Trophoblast cell (in vitro differentiated cells and primary cell): ENCODE measurements at regions not wholly inside any gene's neighbourhood (a gene's known extent, or its start where the extent isn't known, plus 50 kb on each side); places are given as distances from the start of the nearest gene placed in this dataset.

Source experiments
- DNase-seq, 2 donors: peaks; one replicate each; pipeline ENCODE4 v3.0.0-alpha.2; 2016
- H2AFZ ChIP-seq: 2 replicates; pipeline ENCODE4 v1.6.1; 2013; ENCODE audit warnings: low read length, moderate library complexity, mild to moderate bottlenecking; ENCODE audit not compliant: insufficient read depth, poor library complexity
- H2AK5ac ChIP-seq: 2 replicates; pipeline ENCODE4 v1.6.1; 2013; ENCODE audit warnings: mild to moderate bottlenecking, low read length
- H2BK120ac ChIP-seq: 2 replicates; pipeline ENCODE4 v1.6.1; 2013; ENCODE audit warnings: low read length, mild to moderate bottlenecking, moderate library complexity; ENCODE audit not compliant: insufficient read depth, poor library complexity
- H2BK12ac ChIP-seq: 2 replicates; pipeline ENCODE4 v1.6.1; 2013; ENCODE audit warnings: mild to moderate bottlenecking, low read length, moderate library complexity
- H2BK5ac ChIP-seq: 2 replicates; pipeline ENCODE4 v1.6.1; 2013; ENCODE audit warnings: low read length, low read depth, moderate library complexity, mild to moderate bottlenecking; ENCODE audit not compliant: poor library complexity
- H3K14ac ChIP-seq: 2 replicates; pipeline ENCODE4 v1.6.1; 2013; ENCODE audit warnings: mild to moderate bottlenecking, low read length
- H3K18ac ChIP-seq: 2 replicates; pipeline ENCODE4 v1.6.1; 2013; ENCODE audit warnings: mild to moderate bottlenecking, low read length
- H3K23ac ChIP-seq: 2 replicates; pipeline ENCODE4 v1.6.1; 2013; ENCODE audit warnings: low read length
- H3K27ac ChIP-seq: 2 replicates; pipeline ENCODE4 v1.5.1; 2013; ENCODE audit warnings: low read depth, mild to moderate bottlenecking, inconsistent platforms, low read length, moderate library complexity
- H3K27me3 ChIP-seq: 2 replicates; pipeline ENCODE4 v1.6.1; 2013; ENCODE audit warnings: inconsistent platforms, mild to moderate bottlenecking, low read length, moderate library complexity; ENCODE audit not compliant: insufficient read depth
- H3K36me3 ChIP-seq, 2 experiments: 1 replicate in 1 of 2; 2 replicates in 1 of 2; pipeline ENCODE4 v1.6.1; 2013; ENCODE audit warnings: low read length in 2 of 2, mild to moderate bottlenecking in 2 of 2, moderate library complexity in 1 of 2; ENCODE audit not compliant: insufficient read depth in 2 of 2, control insufficient read depth in 1 of 2
- H3K4ac ChIP-seq: 2 replicates; pipeline ENCODE4 v1.6.1; 2013; ENCODE audit warnings: low read depth, mild to moderate bottlenecking, low read length, moderate library complexity
- H3K4me1 ChIP-seq, 2 experiments: 1 replicate in 1 of 2; 2 replicates in 1 of 2; pipeline ENCODE4 v1.6.1; 2013; ENCODE audit warnings: low read length in 2 of 2, mild to moderate bottlenecking in 2 of 2, moderate library complexity in 1 of 2; ENCODE audit not compliant: insufficient read depth in 2 of 2, control insufficient read depth in 1 of 2
- H3K4me2 ChIP-seq: 2 replicates; pipeline ENCODE4 v1.6.1; 2013; ENCODE audit warnings: inconsistent platforms, mild to moderate bottlenecking, low read length, moderate library complexity
- H3K4me3 ChIP-seq: 2 replicates; pipeline ENCODE4 v1.5.1; 2013; ENCODE audit warnings: mild to moderate bottlenecking, low read depth, low read length, inconsistent platforms
- H3K79me1 ChIP-seq: one replicate; pipeline ENCODE4 v1.6.1; 2013; ENCODE audit warnings: low read length
- H3K79me2 ChIP-seq: 2 replicates; pipeline ENCODE4 v1.6.1; 2013; ENCODE audit warnings: low read length, mild to moderate bottlenecking; ENCODE audit not compliant: control insufficient read depth, insufficient read depth, poor library complexity
- H3K9ac ChIP-seq: 2 replicates; pipeline ENCODE4 v1.6.1; 2013; ENCODE audit warnings: mild to moderate bottlenecking, low read length
- H3K9me3 ChIP-seq: 2 replicates; pipeline ENCODE4 v1.6.1; 2013; ENCODE audit warnings: low read depth, mild to moderate bottlenecking, control low read depth, inconsistent platforms, low read length; ENCODE audit not compliant: insufficient read depth
- H4K12ac ChIP-seq: 2 replicates; pipeline ENCODE4 v1.6.1; 2013; ENCODE audit warnings: low read depth, mild to moderate bottlenecking, low read length, moderate library complexity
- H4K8ac ChIP-seq: 2 replicates; pipeline ENCODE4 v1.6.1; 2013; ENCODE audit warnings: low read depth, mild to moderate bottlenecking, low read length, moderate library complexity
- H4K91ac ChIP-seq: one replicate; pipeline ENCODE4 v1.6.1; 2013; ENCODE audit warnings: low read depth, mild to moderate bottlenecking, low read length, moderate library complexity
- WGBS: extraction: QIAGEN DNeasy Blood & Tissue Kit; methylation state at CpG from one replicate; pipeline ENCODE4 v1.1.7; 2013; ENCODE audit warnings: missing lambda C conversion rate; ENCODE audit not compliant: insufficient read length, insufficient coverage; ENCODE audit errors: extremely low coverage; 5-methylcytosine and 5-hydroxymethylcytosine counted together

DNA sequence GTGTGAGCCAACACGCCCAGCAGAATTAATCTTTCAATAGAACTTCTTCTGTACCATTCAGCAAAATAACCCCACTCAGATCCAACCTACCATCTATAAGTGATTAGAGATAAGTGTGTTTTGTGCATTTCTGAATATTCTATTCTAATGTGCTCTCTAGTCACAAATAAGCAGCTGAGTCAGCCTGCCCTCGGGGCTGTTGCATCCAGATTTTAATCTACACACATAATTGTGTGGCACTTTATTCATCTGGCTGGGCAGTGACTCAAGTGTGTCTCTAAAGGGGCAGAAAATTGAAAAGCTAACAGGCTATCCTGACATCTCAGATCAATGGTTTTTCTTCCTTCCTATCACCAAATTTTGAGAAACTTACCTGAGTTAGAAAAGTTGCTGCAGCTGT lies 60.3 kb downstream of the PRR15 start:
- Histone ChIP-seq H3K4me2 (no peak overlapping the region), H4K91ac (no peak overlapping the region), H3K4me3 (no peak overlapping the region), H3K9me3 (no peaks in the 10 kb centered on the region), H2BK120ac (no peak overlapping the region), H3K4ac (no peak overlapping the region), H2AK5ac (no peak overlapping the region), H3K27me3 (no peaks in the 10 kb centered on the region), H4K8ac (no peak overlapping the region), H3K79me1 (no peaks in the 10 kb centered on the region), H3K79me2 (no peaks in the 10 kb centered on the region), H3K9ac (no peak overlapping the region), H2BK12ac (no peak overlapping the region), H3K23ac (no peak overlapping the region), H3K4me1 (peaks cover 5% of the 10 kb centered on the region in 2 experiments), H3K14ac (no peak overlapping the region), H2BK5ac (no peak overlapping the region), H2AFZ (no peak overlapping the region), H3K36me3 (no peaks in the 10 kb centered on the region), H3K18ac (no peak overlapping the region), H3K27ac (no peak overlapping the region), H4K12ac (no peak overlapping the region)
- peak; percentile 90 to 97 for DNase-seq
- no CpG with 5 or more reads among the region's 2 CpGs for WGBS

DNA sequence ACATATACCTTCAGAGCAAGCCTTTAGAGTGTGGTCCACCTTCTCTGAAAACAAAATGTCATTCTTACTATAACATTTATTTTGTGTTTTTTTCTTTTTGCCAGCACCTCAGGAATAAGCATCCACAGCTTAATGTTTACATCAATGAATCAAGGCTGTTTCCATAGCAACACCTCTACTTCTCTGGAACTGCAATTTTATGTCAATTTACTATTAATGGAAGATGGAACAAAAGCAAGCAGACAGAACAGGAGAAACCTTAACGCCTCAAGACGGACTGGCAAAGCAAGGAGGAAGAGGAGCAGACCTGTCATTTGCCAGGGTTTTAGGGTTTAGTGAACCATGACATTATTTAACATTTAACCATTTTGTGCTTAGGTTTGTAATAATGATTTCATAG lies 63.1 kb downstream of the PRR15 start:
- no peaks in the 10 kb centered on the region for H3K27me3 ChIP-seq
- H3K14ac ChIP-seq = no peak overlapping the region
- no peak overlapping the region for H4K91ac ChIP-seq
- H3K36me3 ChIP-seq = no peaks in the 10 kb centered on the region
- no peak overlapping the region for H3K4me2 ChIP-seq
- DNase-seq = no peak
- no peak overlapping the region for H2BK5ac ChIP-seq
- H2AFZ ChIP-seq = no peak overlapping the region
- H4K8ac ChIP-seq = no peak overlapping the region
- peaks cover 5% of the 10 kb centered on the region in 2 experiments for H3K4me1 ChIP-seq
- H2BK12ac ChIP-seq = no peak overlapping the region
- H2BK120ac ChIP-seq = no peak overlapping the region
- no peaks in the 10 kb centered on the region for H3K79me1 ChIP-seq
- H3K9me3 ChIP-seq = no peaks in the 10 kb centered on the region
- no CpG with 5 or more reads among the region's 2 CpGs for WGBS
- H3K79me2 ChIP-seq = no peaks in the 10 kb centered on the region
- H2AK5ac ChIP-seq = no peak overlapping the region
- H3K18ac ChIP-seq = no peak overlapping the region
- H3K4ac ChIP-seq = no peak overlapping the region
- H3K4me3 ChIP-seq = no peak overlapping the region
- H4K12ac ChIP-seq = no peak overlapping the region
- no peak overlapping the region for H3K27ac ChIP-seq
- H3K23ac ChIP-seq = no peak overlapping the region
- H3K9ac ChIP-seq = no peak overlapping the region

DNA sequence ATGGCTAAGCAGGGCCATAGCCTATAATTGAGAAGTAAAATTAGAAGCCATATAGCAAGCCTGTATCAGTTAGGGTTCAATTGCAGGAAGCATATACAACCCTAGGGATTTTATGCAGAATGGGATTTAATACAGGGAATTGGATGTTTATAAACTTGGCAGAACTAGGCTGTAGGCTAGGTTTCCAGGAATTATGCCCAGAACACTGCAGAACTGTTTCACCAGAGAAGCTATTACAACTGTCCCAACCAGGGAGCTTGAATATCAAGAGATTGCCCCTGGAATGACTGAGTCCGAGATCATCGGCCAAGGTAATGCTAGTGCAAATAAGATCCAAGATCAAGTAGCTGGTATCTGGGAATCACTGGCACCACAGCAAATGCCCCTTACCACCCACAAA lies 64.0 kb downstream of the PRR15 start:
- Histone ChIP-seq H3K4me2 (no peak overlapping the region), H3K14ac (no peak overlapping the region), H3K27ac (no peak overlapping the region), H3K4me3 (no peak overlapping the region), H2AK5ac (no peak overlapping the region), H3K23ac (no peak overlapping the region), H2AFZ (no peak overlapping the region), H4K91ac (no peak overlapping the region), H3K79me2 (no peaks in the 10 kb centered on the region), H2BK120ac (no peak overlapping the region), H3K18ac (no peak overlapping the region), H4K8ac (no peak overlapping the region), H3K4me1 (peaks cover under 1% of the 10 kb centered on the region in 2 experiments), H3K9me3 (no peaks in the 10 kb centered on the region), H3K9ac (no peak overlapping the region), H2BK12ac (no peak overlapping the region), H4K12ac (no peak overlapping the region), H3K79me1 (no peaks in the 10 kb centered on the region), H3K4ac (no peak overlapping the region), H3K27me3 (no peaks in the 10 kb centered on the region), H2BK5ac (no peak overlapping the region), H3K36me3 (no peaks in the 10 kb centered on the region)
- WGBS = no CpG with 5 or more reads among the region's 2 CpGs
- no peak for DNase-seq

DNA sequence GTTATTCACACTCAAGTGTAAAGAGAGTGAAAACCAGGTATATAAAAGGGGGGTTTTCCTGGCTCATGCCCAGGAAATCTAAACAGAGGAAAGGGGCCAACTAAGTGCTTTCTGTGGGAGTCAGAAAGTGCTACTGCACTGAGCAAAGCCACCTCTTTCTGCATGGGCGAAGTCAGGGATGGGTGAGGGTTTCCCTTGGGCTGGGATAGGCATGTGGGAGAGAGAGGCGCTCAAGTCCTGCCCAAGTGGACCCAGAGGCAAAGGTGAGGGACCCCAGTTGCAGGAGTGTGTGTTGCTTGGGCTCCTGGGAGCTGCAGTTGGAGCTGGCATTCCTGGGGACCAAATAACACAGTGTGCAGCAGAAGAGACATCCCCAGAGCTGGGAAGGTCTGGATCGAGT lies 65.9 kb downstream of the PRR15 start:
- H3K4ac ChIP-seq = no peak overlapping the region
- H3K36me3 ChIP-seq = no peaks in the 10 kb centered on the region
- H3K27ac ChIP-seq = no peak overlapping the region
- H4K12ac ChIP-seq = no peak overlapping the region
- H3K14ac ChIP-seq = no peak overlapping the region
- H3K23ac ChIP-seq = no peak overlapping the region
- H3K9me3 ChIP-seq = no peaks in the 10 kb centered on the region
- H3K27me3 ChIP-seq = no peaks in the 10 kb centered on the region
- H4K91ac ChIP-seq = no peak overlapping the region
- peak overlapping the region; percentile 74 for H3K9ac ChIP-seq
- H4K8ac ChIP-seq = no peak overlapping the region
- no peak overlapping the region for H2BK12ac ChIP-seq
- H2AK5ac ChIP-seq = no peak overlapping the region
- H3K4me1 ChIP-seq = no peaks in the 10 kb centered on the region
- no peaks in the 10 kb centered on the region for H3K79me1 ChIP-seq
- no peak overlapping the region for H2AFZ ChIP-seq
- no peak overlapping the region for H2BK120ac ChIP-seq
- H3K79me2 ChIP-seq = no peaks in the 10 kb centered on the region
- DNase-seq = no peak
- H2BK5ac ChIP-seq = no peak overlapping the region
- H3K4me3 ChIP-seq = no peak overlapping the region
- WGBS = no CpG with 5 or more reads among the region's 3 CpGs
- no peak overlapping the region for H3K4me2 ChIP-seq
- H3K18ac ChIP-seq = no peak overlapping the region
